ENCODE measurements at regions not wholly inside any gene's neighbourhood (a gene's known extent, or its start where the extent isn't known, plus 50 kb on each side); places are given as distances from the start of the nearest gene placed in this dataset.

DNA sequence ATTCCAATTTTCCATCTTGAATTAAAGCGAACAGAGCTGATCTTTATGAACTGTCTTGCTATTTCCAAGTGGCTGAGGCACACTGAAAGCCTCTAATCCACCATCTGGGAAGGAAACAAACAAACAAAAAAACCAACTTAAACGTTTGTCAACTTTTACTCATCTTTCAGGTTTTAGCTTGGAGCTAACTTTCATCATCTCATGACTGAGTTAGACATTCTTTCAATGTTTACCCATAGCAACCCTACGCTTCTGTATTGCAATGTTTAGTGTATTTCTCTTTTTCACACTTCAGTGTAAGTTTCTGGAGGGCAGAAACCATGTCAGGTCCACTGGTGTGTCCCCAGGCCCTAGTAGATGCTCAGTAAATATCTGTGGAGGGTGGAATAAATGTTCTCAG lies 343.8 kb downstream of the GBA3 start (continued):
- TF ChIP-seq ZNF556 (CRISPR knock-in tag; IDR thresholded peaks at IDR 0.05; ENCODE audit: borderline replicate concordance): no peak
- no peak for TF ChIP-seq HOXA5 (CRISPR knock-in tag; IDR thresholded peaks at IDR 0.05)

DNA sequence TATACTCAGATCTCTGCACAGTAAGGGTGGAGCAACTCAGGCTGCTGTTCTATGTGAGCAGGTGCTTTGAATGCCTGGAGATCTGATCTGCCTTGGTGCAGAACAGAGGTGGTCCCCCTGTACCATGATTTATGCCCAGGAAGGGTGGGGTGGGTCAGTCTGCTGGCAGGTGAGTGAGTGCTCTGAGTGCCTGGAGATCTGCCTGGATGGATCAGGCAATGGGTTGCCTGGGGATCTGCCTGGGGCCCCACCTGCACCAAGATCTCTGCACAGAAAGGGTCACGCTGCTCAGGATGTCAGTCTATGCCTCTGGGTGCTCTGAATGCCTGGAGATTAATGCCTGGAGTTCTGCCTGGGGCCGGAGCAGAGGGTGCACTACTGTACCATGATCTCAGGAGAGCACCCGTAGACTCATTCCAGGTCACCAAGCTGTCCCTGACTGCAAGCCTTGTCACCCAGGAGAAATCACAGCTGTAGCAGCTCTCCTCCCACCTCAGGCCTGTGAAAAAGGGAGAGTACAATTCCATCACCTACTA lies 342.9 kb downstream of the GBA3 start:
- Histone ChIP-seq H3K4me3 (replicated peaks in 1 of 3; ENCODE audit: insufficient read depth in 1 of 3, low read depth in 2 of 3, low read length in 3 of 3) (no peak overlapping the region), H2AFZ (ENCODE audit: low read length) (no peak overlapping the region), H3K36me3 (replicated peaks in 1 of 2; ENCODE audit: control insufficient read depth in 1 of 2, insufficient read depth in 2 of 2, low read length in 2 of 2) (no peaks in the 10 kb centered on the region), H3K9ac (ENCODE audit: insufficient read depth, low read depth, low read length) (no peak overlapping the region), H3K9me3 (ENCODE audit: low read length) (no peaks in the 10 kb centered on the region), H3K27ac (ENCODE audit: extremely low read length, insufficient read depth, low read length) (no peak overlapping the region), H4K20me1 (ENCODE audit: insufficient read depth, low read length) (no peaks in the 10 kb centered on the region), H3K4me2 (ENCODE audit: low read depth, low read length) (no peak overlapping the region), H3K4me1 (ENCODE audit: insufficient read depth, low read length) (no peaks in the 10 kb centered on the region), H3K27me3 (ENCODE audit: control insufficient read depth in 1 of 2, insufficient read depth in 2 of 2, low read length in 2 of 2) (no peaks in the 10 kb centered on the region), H3K79me2 (ENCODE audit: insufficient read depth, low read length) (no peaks in the 10 kb centered on the region)
- ChIA-PET POLR2A (no interaction called here), CTCF (ENCODE audit: low intra/inter-chr PET ratio, low total read pairs) (no interaction called here)
- no TSS peak for BruUV-seq (replicated peaks)
- ATAC-seq: no peak
- TF ChIP-seq, protein P1, sequence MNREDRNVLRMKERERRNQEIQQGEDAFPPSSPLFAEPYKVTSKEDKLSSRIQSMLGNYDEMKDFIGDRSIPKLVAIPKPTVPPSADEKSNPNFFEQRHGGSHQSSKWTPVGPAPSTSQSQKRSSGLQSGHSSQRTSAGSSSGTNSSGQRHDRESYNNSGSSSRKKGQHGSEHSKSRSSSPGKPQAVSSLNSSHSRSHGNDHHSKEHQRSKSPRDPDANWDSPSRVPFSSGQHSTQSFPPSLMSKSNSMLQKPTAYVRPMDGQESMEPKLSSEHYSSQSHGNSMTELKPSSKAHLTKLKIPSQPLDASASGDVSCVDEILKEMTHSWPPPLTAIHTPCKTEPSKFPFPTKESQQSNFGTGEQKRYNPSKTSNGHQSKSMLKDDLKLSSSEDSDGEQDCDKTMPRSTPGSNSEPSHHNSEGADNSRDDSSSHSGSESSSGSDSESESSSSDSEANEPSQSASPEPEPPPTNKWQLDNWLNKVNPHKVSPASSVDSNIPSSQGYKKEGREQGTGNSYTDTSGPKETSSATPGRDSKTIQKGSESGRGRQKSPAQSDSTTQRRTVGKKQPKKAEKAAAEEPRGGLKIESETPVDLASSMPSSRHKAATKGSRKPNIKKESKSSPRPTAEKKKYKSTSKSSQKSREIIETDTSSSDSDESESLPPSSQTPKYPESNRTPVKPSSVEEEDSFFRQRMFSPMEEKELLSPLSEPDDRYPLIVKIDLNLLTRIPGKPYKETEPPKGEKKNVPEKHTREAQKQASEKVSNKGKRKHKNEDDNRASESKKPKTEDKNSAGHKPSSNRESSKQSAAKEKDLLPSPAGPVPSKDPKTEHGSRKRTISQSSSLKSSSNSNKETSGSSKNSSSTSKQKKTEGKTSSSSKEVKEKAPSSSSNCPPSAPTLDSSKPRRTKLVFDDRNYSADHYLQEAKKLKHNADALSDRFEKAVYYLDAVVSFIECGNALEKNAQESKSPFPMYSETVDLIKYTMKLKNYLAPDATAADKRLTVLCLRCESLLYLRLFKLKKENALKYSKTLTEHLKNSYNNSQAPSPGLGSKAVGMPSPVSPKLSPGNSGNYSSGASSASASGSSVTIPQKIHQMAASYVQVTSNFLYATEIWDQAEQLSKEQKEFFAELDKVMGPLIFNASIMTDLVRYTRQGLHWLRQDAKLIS (CRISPR knock-in tag; IDR thresholded peaks at IDR 0.05): no peak
- TF ChIP-seq SP2 (CRISPR knock-in tag; IDR thresholded peaks at IDR 0.05): no peak
- TF ChIP-seq HHEX (CRISPR knock-in tag; IDR thresholded peaks at IDR 0.05): no peak
- no peak for TF ChIP-seq CBX2 (IDR thresholded peaks at IDR 0.05; ENCODE audit: low read depth, low read length)
- no peak for TF ChIP-seq CBX2 (CRISPR knock-in tag; IDR thresholded peaks at IDR 0.05; ENCODE audit: low read depth)
- TF ChIP-seq KAT8 (CRISPR knock-in tag; IDR thresholded peaks at IDR 0.05): no peak
- TF ChIP-seq ARID3A (IDR thresholded peaks at IDR 0.05; ENCODE audit: low read depth, low read length): no peak
- no peak for TF ChIP-seq FOXO4 (CRISPR knock-in tag; conservative IDR thresholded peaks at IDR 0.05)
- TF ChIP-seq ZNF367 (CRISPR knock-in tag; IDR thresholded peaks at IDR 0.05; ENCODE audit: borderline replicate concordance): no peak
- no peak for TF ChIP-seq REXO4 (CRISPR knock-in tag; IDR thresholded peaks at IDR 0.05; ENCODE audit: borderline replicate concordance)
- TF ChIP-seq TFDP2 (CRISPR knock-in tag; IDR thresholded peaks at IDR 0.05): no peak
- no peak for TF ChIP-seq MAFK (conservative IDR thresholded peaks at IDR 0.05 in 1 of 2, IDR thresholded peaks at IDR 0.05 in 1 of 2; ENCODE audit: low read length in 2 of 2)
- no peak for TF ChIP-seq JARID2 (CRISPR knock-in tag; IDR thresholded peaks at IDR 0.05; ENCODE audit: insufficient replicate concordance)
- no peak for TF ChIP-seq KDM4B (CRISPR knock-in tag; IDR thresholded peaks at IDR 0.05)
- intact Hi-C loops (cut with micrococcal nuclease; ENCODE audit: unreplicated experiment) (no loop called here), in situ Hi-C loops (cut with HindIII; ENCODE audit: extremely low pct_ligation_motif_present, low pct_unique_long_range_greater_than_20kb) (no loop called here)
- 0% methylated on average over 1 of the region's 3 CpGs for WGBS (ENCODE audit: low lambda C conversion rate)
- FAIRE-seq: no peak
- no peak for DNase-seq (ENCODE audit: low spot score)

Measured in HepG2 (cell line).